HCT116 (cell line): ENCODE measurements at regions not wholly inside any gene's neighbourhood (a gene's known extent, or its start where the extent isn't known, plus 50 kb on each side); places are given as distances from the start of the nearest gene placed in this dataset.

Experiments used
- JUND ChIP-seq: IDR thresholded peaks from 2 replicates; pipeline ENCODE4 v1.6.1; 2012
- TF ChIP-seq, protein P1 (sequence below): IDR thresholded peaks from 2 replicates; pipeline ENCODE4 v1.6.1; 2012

DNA sequence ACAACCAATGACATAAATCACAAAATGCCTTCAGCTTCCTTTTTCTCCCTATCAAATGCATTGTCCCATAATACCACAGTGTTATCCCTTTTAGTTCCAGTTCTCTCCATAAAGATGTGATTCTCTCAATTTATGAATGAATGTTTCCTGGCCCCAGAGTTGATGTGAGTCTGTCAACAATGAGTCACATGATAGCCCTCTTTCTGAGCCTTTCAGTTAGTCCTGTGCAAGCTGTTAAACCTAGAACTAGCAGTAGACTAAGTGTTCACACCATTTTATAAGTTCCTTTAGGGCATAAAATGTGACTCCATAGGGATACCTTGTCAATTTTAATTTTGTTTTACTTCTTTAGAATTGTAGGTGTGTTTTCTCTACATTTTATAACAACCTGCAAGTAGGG lies 129.5 kb downstream of the PABPC4L start:
- TF ChIP-seq JUND = no peak
- TF ChIP-seq, protein P1, sequence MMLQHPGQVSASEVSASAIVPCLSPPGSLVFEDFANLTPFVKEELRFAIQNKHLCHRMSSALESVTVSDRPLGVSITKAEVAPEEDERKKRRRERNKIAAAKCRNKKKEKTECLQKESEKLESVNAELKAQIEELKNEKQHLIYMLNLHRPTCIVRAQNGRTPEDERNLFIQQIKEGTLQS = no peak
